Keratinocyte (primary cell): ENCODE measurements at regions not wholly inside any gene's neighbourhood (a gene's known extent, or its start where the extent isn't known, plus 50 kb on each side); places are given as distances from the start of the nearest gene placed in this dataset.

ENCODE experiments used
- DNase-seq: peaks from one replicate; pipeline ENCODE4 v3.0.0-alpha.2; 2011; ENCODE audit warnings: low read depth, missing footprints, low spot score
- FAIRE-seq: peaks from 2 replicates; lab custom pipeline; 2011; peaks lifted over from hg19 to GRCh38; lab: Jason Lieb, UNC
- H2AFZ ChIP-seq: 2 replicates; pipeline ENCODE4 v1.6.0; 2012; ENCODE audit warnings: low read length, control low read depth, inconsistent platforms; ENCODE audit not compliant: control insufficient read depth
- H3K27ac ChIP-seq: 2 replicates; pipeline ENCODE4 v1.5.1; 2011; ENCODE audit warnings: low read length; ENCODE audit not compliant: control insufficient read depth, insufficient read depth
- H3K27me3 ChIP-seq: 3 replicates; pipeline ENCODE4 v1.6.0; 2011; ENCODE audit warnings: low read length; ENCODE audit not compliant: control insufficient read depth, insufficient read depth; ENCODE audit errors: extremely low read depth
- H3K36me3 ChIP-seq, 2 experiments: 2 replicates in 1 of 2; 3 replicates in 1 of 2; pipeline ENCODE4 v1.5.1; 2011; ENCODE audit warnings: low read length in 2 of 2, mild to moderate bottlenecking in 1 of 2; ENCODE audit not compliant: control insufficient read depth in 2 of 2, insufficient read depth in 2 of 2; ENCODE audit errors: extremely low read depth in 1 of 2
- H3K4me1 ChIP-seq: 3 replicates; pipeline ENCODE4 v1.5.1; 2011; ENCODE audit warnings: low read length; ENCODE audit not compliant: control insufficient read depth, insufficient read depth; ENCODE audit errors: extremely low read depth
- H3K4me2 ChIP-seq: 3 replicates; pipeline ENCODE4 v1.6.0; 2011; ENCODE audit warnings: low read depth, low read length; ENCODE audit not compliant: control insufficient read depth, insufficient read depth; ENCODE audit errors: extremely low read depth
- H3K4me3 ChIP-seq, 3 experiments: fragments of 200-600 bp in 1 of 3; sonication (generic) in 1 of 3; 2 replicates in 2 of 3; 3 replicates in 1 of 3; pipeline ENCODE4 v1.5.1; 2011 to 2016; ENCODE audit warnings: low read length in 3 of 3, mild to moderate bottlenecking in 3 of 3, control low read depth in 2 of 3, inconsistent platforms in 1 of 3, low read depth in 1 of 3, mixed read lengths in 1 of 3, mixed run types in 1 of 3, moderate library complexity in 1 of 3; ENCODE audit not compliant: control insufficient read depth in 2 of 3, insufficient read depth in 2 of 3; ENCODE audit errors: extremely low read depth in 1 of 3
- H3K79me2 ChIP-seq: 2 replicates; pipeline ENCODE4 v1.6.0; 2012; ENCODE audit warnings: low read length; ENCODE audit not compliant: control insufficient read depth, insufficient read depth
- H3K9ac ChIP-seq: 3 replicates; pipeline ENCODE4 v1.6.0; 2011; ENCODE audit warnings: low read length; ENCODE audit not compliant: control insufficient read depth, insufficient read depth; ENCODE audit errors: extremely low read depth
- H3K9me1 ChIP-seq: 3 replicates; pipeline ENCODE4 v1.6.0; 2011; ENCODE audit warnings: low read length; ENCODE audit not compliant: control insufficient read depth, insufficient read depth; ENCODE audit errors: extremely low read depth
- H3K9me3 ChIP-seq: 2 replicates; pipeline ENCODE4 v1.5.1; 2012; ENCODE audit warnings: low read depth, low read length; ENCODE audit not compliant: control insufficient read depth
- H4K20me1 ChIP-seq: 3 replicates; pipeline ENCODE4 v1.6.0; 2011; ENCODE audit warnings: low read length; ENCODE audit not compliant: control insufficient read depth, insufficient read depth; ENCODE audit errors: extremely low read depth
- EZH2 ChIP-seq: IDR thresholded peaks from one replicate; pipeline ENCODE4 v1.6.1; 2012; ENCODE audit warnings: inconsistent platforms, mild to moderate bottlenecking, low read length, moderate library complexity
- dilution Hi-C: fragments of 300-500 bp; cut with MboI; formaldehyde crosslinking; loops from one replicate; pipeline ENCODE4 v1.7.0; 2020; ENCODE audit warnings: low sequenced_read_pairs; ENCODE audit not compliant: extremely low pct_ligation_motif_present
- TF ChIP-seq, protein P1 (sequence below), 3 experiments: IDR thresholded peaks in 1 of 3; conservative IDR thresholded peaks in 1 of 3; optimal IDR thresholded peaks in 1 of 3; 2 replicates in 2 of 3; 3 replicates in 1 of 3; pipeline versions ENCODE3 to v1.5.1; 2011; ENCODE audit warnings: low read length in 3 of 3, mild to moderate bottlenecking in 3 of 3, moderate library complexity in 2 of 3, control low read depth in 1 of 3, inconsistent platforms in 1 of 3; ENCODE audit not compliant: insufficient read depth in 2 of 3; ENCODE audit errors: extremely low read depth in 1 of 3

DNA sequence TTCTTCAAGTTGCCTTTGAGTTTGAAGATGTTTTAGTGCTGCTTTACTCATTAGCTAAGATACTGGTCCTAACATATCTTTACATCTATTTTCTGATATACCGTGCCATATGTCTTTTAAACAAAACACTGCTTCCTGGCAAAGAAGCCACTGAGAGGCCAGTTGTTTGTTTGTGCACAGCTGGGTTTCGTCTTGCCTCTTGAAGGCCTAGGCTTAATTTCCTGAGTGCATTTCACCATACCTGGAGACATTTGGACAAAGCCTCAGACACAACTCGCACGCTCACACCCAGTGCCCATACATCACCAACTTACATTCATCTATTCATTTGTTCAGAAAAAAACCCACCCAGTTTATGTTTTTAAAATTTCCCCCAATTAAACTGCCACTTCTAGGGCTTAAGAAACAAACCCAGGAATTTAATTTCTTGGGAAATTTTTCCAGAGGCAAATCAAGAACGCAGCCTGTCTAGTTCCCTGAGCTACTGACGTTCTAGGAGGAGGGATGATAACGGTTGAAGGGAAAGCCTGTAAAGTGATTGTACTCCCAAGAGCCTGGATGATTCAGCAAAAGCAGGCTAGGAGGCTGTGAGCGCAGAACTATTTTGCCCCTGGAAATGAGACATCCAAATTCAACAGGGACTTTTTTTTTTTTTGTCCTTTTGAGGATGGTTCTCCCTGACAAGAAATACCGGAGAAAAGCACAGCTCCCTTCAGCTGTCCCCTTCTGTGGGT lies 77.7 kb downstream of the OLIG3 start:
- DNase-seq (no peak), FAIRE-seq (no peak)
- H3K4me2 ChIP-seq: no peak overlapping the region
- TF ChIP-seq EZH2: no peak
- TF ChIP-seq, protein P1, sequence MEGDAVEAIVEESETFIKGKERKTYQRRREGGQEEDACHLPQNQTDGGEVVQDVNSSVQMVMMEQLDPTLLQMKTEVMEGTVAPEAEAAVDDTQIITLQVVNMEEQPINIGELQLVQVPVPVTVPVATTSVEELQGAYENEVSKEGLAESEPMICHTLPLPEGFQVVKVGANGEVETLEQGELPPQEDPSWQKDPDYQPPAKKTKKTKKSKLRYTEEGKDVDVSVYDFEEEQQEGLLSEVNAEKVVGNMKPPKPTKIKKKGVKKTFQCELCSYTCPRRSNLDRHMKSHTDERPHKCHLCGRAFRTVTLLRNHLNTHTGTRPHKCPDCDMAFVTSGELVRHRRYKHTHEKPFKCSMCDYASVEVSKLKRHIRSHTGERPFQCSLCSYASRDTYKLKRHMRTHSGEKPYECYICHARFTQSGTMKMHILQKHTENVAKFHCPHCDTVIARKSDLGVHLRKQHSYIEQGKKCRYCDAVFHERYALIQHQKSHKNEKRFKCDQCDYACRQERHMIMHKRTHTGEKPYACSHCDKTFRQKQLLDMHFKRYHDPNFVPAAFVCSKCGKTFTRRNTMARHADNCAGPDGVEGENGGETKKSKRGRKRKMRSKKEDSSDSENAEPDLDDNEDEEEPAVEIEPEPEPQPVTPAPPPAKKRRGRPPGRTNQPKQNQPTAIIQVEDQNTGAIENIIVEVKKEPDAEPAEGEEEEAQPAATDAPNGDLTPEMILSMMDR (optimal IDR thresholded peaks at IDR 0.05 in 1 of 3, IDR thresholded peaks at IDR 0.05 in 1 of 3, conservative IDR thresholded peaks at IDR 0.05 in 1 of 3; ENCODE audit: extremely low read depth in 1 of 3, insufficient read depth in 2 of 3, low read length in 3 of 3): no peak
- no peaks in the 10 kb centered on the region for H3K36me3 ChIP-seq
- dilution Hi-C loops: no loop called here
- H2AFZ ChIP-seq: no peak overlapping the region
- peaks cover 7% of the 10 kb centered on the region for H3K4me1 ChIP-seq
- no peak overlapping the region for H3K9ac ChIP-seq
- H3K27me3 ChIP-seq: peaks cover 23% of the 10 kb centered on the region
- H3K79me2 ChIP-seq: no peaks in the 10 kb centered on the region
- H3K9me3 ChIP-seq: no peaks in the 10 kb centered on the region
- H3K4me3 ChIP-seq: no peak overlapping the region
- H3K27ac ChIP-seq: no peak overlapping the region
- H4K20me1 ChIP-seq: no peaks in the 10 kb centered on the region
- H3K9me1 ChIP-seq: no peaks in the 10 kb centered on the region

- Histone ChIP-seq H3K4me1 (peaks cover 7% of the 10 kb centered on the region), H2AFZ (no peak overlapping the region), H3K27me3 (peaks cover 23% of the 10 kb centered on the region), H3K79me2 (no peaks in the 10 kb centered on the region), H3K4me3 (no peak overlapping the region), H3K9ac (no peak overlapping the region), H4K20me1 (no peaks in the 10 kb centered on the region), H3K9me1 (no peaks in the 10 kb centered on the region), H3K9me3 (no peaks in the 10 kb centered on the region), H3K4me2 (peak overlapping the region; percentile 91), H3K27ac (no peak overlapping the region), H3K36me3 (no peaks in the 10 kb centered on the region)
- DNase-seq (no peak), FAIRE-seq (no peak)
- TF ChIP-seq EZH2: no peak
- TF ChIP-seq, protein P1 (optimal IDR thresholded peaks at IDR 0.05 in 1 of 3, IDR thresholded peaks at IDR 0.05 in 1 of 3, conservative IDR thresholded peaks at IDR 0.05 in 1 of 3; ENCODE audit: extremely low read depth in 1 of 3, insufficient read depth in 2 of 3, low read length in 3 of 3): no peak
- dilution Hi-C loops: no loop called here
These were observed 78.4 kb downstream of the OLIG3 start for GRCh38 chr6:137415834-137416190.
